Panc1 (cell line): ENCODE measurements at regions not wholly inside any gene's neighbourhood (a gene's known extent, or its start where the extent isn't known, plus 50 kb on each side); places are given as distances from the start of the nearest gene placed in this dataset.

Source experiments
- ATAC-seq: fragments of 200-7000 bp; cut with Tn5 transposase; 2 replicates; pipeline ENCODE4 v1.9.1; 2020; ENCODE audit warnings: mild to moderate bottlenecking, moderate library complexity
- BruUV-seq: library from RNA; stranded (reverse); fragments of 400-500 nt; replicated peaks from 2 replicates; lab custom pipeline; 2021; lab: Mats Ljungman, UMichigan
- CTCF ChIA-PET: fragments of 300-600 bp; sonication (Branson Sonifier 250); formaldehyde crosslinking; loops from one replicate; lab custom pipeline; 2022; ENCODE audit warnings: antibody characterized with exemption; lab: Charles Lee
- POLR2A ChIA-PET: fragments of 300-600 bp; sonication (Branson Sonifier 250); formaldehyde crosslinking; loops from one replicate; lab custom pipeline; 2022; ENCODE audit warnings: antibody characterized with exemption; lab: Charles Lee
- DNase-seq: peaks from one replicate; pipeline ENCODE4 v3.0.0-alpha.2; 2010; ENCODE audit warnings: low read depth, low spot score
- H3K27ac ChIP-seq: 2 replicates; pipeline ENCODE4 v1.5.1; 2011; ENCODE audit warnings: mild to moderate bottlenecking, low read length, inconsistent platforms
- H3K27me3 ChIP-seq: fragments of 200-500 bp; sonication (Bioruptor generic); 2 replicates; pipeline ENCODE4 v1.6.0; 2014; ENCODE audit warnings: low read length, inconsistent platforms; ENCODE audit not compliant: control insufficient read depth, insufficient read depth
- H3K36me3 ChIP-seq: fragments of 200-500 bp; sonication (Bioruptor generic); 2 replicates; pipeline ENCODE4 v1.5.1; 2014; ENCODE audit warnings: inconsistent platforms, mild to moderate bottlenecking, low read length, moderate library complexity; ENCODE audit not compliant: control insufficient read depth, insufficient read depth
- H3K4me1 ChIP-seq: 2 replicates; pipeline ENCODE4 v1.5.1; 2011; ENCODE audit warnings: inconsistent platforms, mild to moderate bottlenecking, low read length, moderate library complexity; ENCODE audit not compliant: control insufficient read depth, insufficient read depth
- H3K4me3 ChIP-seq, 2 experiments: 2 replicates each; pipeline ENCODE4 v1.5.1; 2011 to 2012; ENCODE audit warnings: low read depth in 2 of 2, low read length in 2 of 2, mild to moderate bottlenecking in 2 of 2, inconsistent platforms in 1 of 2, moderate library complexity in 1 of 2
- H3K9me3 ChIP-seq: fragments of 200-500 bp; sonication (Bioruptor generic); 2 replicates; pipeline ENCODE4 v1.5.1; 2014; ENCODE audit warnings: low read depth, mild to moderate bottlenecking, inconsistent platforms, low read length, moderate library complexity; ENCODE audit not compliant: control insufficient read depth, insufficient read depth
- CTCF ChIP-seq: fragments of 450-650 bp; IDR thresholded peaks from 2 replicates; pipeline ENCODE4 v1.5.1; 2017; ENCODE audit warnings: mild to moderate bottlenecking
- POLR2AphosphoS5 ChIP-seq: IDR thresholded peaks from 2 replicates; pipeline ENCODE4 v1.6.1; 2012; ENCODE audit warnings: mild to moderate bottlenecking, low read depth, low read length, moderate library complexity
- REST ChIP-seq, 2 experiments: IDR thresholded peaks; 2 replicates each; pipeline ENCODE4 v1.6.1; 2011 to 2012; ENCODE audit warnings: low read depth in 2 of 2, control low read depth in 1 of 2, low read length in 1 of 2, mild to moderate bottlenecking in 1 of 2, moderate library complexity in 1 of 2; ENCODE audit not compliant: insufficient read depth in 1 of 2
- SIN3A ChIP-seq: IDR thresholded peaks from 2 replicates; pipeline ENCODE4 v1.6.1; 2012; ENCODE audit warnings: low read depth, mild to moderate bottlenecking, low read length, moderate library complexity, borderline replicate concordance; ENCODE audit not compliant: insufficient read depth
- TCF7L2 ChIP-seq: IDR thresholded peaks from 2 replicates; pipeline ENCODE4 v1.6.1; 2011; ENCODE audit warnings: mild to moderate bottlenecking, low read depth, low read length, inconsistent platforms
- in situ Hi-C: cut with HindIII; loops from 2 replicates; pipeline ENCODE4 v1.10.0; 2016; ENCODE audit warnings: low sequenced_read_pairs, low pct_unique_long_range_greater_than_20kb
- intact Hi-C: fragments of 100-400 bp; cut with micrococcal nuclease; formaldehyde crosslinking; loops from one replicate; pipeline ENCODE4 v1.10.0; 2022; ENCODE audit not compliant: unreplicated experiment

GRCh38 chr18:22585821-22586220 is 168.1 kb upstream of the CTAGE1 start:
- POLR2A ChIA-PET = no interaction called here
- H3K9me3 ChIP-seq = no peaks in the 10 kb centered on the region
- CTCF ChIA-PET = no interaction called here
- no peaks in the 10 kb centered on the region for H3K36me3 ChIP-seq
- TF ChIP-seq TCF7L2 (no peak), REST (IDR thresholded peaks at IDR 0.05; ENCODE audit: insufficient read depth in 1 of 2, low read depth in 2 of 2, low read length in 1 of 2) (no peak), SIN3A (no peak), POLR2AphosphoS5 (no peak), CTCF (no peak)
- peaks cover 5% of the 10 kb centered on the region for H3K27me3 ChIP-seq
- no TSS peak for BruUV-seq
- intact Hi-C loops = no loop called here
- DNase-seq (no peak), ATAC-seq (no peak)
- H3K27ac ChIP-seq = no peak overlapping the region
- no peak overlapping the region for H3K4me3 ChIP-seq
- in situ Hi-C loops = no loop called here
- no peaks in the 10 kb centered on the region for H3K4me1 ChIP-seq

GRCh38 chr18:22591222-22591621 is 173.5 kb upstream of the CTAGE1 start:
- Histone ChIP-seq H3K4me3 (no peak overlapping the region), H3K27ac (no peak overlapping the region), H3K36me3 (no peaks in the 10 kb centered on the region), H3K9me3 (no peaks in the 10 kb centered on the region), H3K27me3 (peaks cover 2% of the 10 kb centered on the region; the same call in 1 of the 2 replicates), H3K4me1 (no peaks in the 10 kb centered on the region)
- no peak for ATAC-seq
- in situ Hi-C loops (no loop called here), intact Hi-C loops (no loop called here)
- CTCF ChIA-PET = no interaction called here
- no TSS peak for BruUV-seq
- TF ChIP-seq REST (IDR thresholded peaks at IDR 0.05; ENCODE audit: insufficient read depth in 1 of 2, low read depth in 2 of 2, low read length in 1 of 2) (no peak), CTCF (no peak)
- no peak for DNase-seq
- POLR2A ChIA-PET = no interaction called here
